ENCODE measurements at regions not wholly inside any gene's neighbourhood (a gene's known extent, or its start where the extent isn't known, plus 50 kb on each side); places are given as distances from the start of the nearest gene placed in this dataset.

- TF ChIP-seq CTCF (IDR thresholded peaks at IDR 0.05; ENCODE audit: insufficient read depth, low read length, poor library complexity, severe bottlenecking), result no peak
- no peak for TF ChIP-seq EZH2phosphoT487 (conservative IDR thresholded peaks at IDR 0.05; ENCODE audit: low read length)
Observed at GRCh38 chr3:28746990-28747389, 398.4 kb upstream of the AZI2 start.
